ENCODE measurements at regions not wholly inside any gene's neighbourhood (a gene's known extent, or its start where the extent isn't known, plus 50 kb on each side); places are given as distances from the start of the nearest gene placed in this dataset.
"Not testable (repeated sequence)": the region's sequence is repeated elsewhere in the genome, so short reads cannot be mapped to it uniquely, and the experiment has no call there.

GRCh38 chr2:101645886-101646285, 51.6 kb upstream of the MAP4K4 start:
- not testable (repeated sequence) for DNase-seq

GRCh38 chr2:101644842-101645383, 52.6 kb upstream of the MAP4K4 start:
- DNase-seq = no peak

- no peak for DNase-seq
Observed at GRCh38 chr2:101643004-101643524, 54.4 kb upstream of the MAP4K4 start.

GRCh38 chr2:101638817-101639605, 58.5 kb upstream of the MAP4K4 start:
- DNase-seq = peak; percentile 16

- DNase-seq = no peak
Observed at GRCh38 chr2:101638181-101638711, 59.3 kb upstream of the MAP4K4 start.

- DNase-seq = no peak
Observed at GRCh38 chr2:101630224-101630949, 67.1 kb upstream of the MAP4K4 start.

- no peak for DNase-seq
Observed at GRCh38 chr2:101628030-101628392, 69.5 kb upstream of the MAP4K4 start.

- DNase-seq = no peak
Observed at GRCh38 chr2:101627285-101628029, 70.0 kb upstream of the MAP4K4 start.

GRCh38 chr2:101625814-101626213, 71.7 kb upstream of the MAP4K4 start:
- not testable (repeated sequence) for DNase-seq

- no peak for DNase-seq
Observed at GRCh38 chr2:101625387-101625786, 72.1 kb upstream of the MAP4K4 start.

- DNase-seq = no peak
Observed at GRCh38 chr2:101624706-101625332, 72.7 kb upstream of the MAP4K4 start.

GRCh38 chr2:101623031-101623521, 74.4 kb upstream of the MAP4K4 start:
- DNase-seq = no peak

- no peak for DNase-seq
Observed at GRCh38 chr2:101622210-101623030, 75.1 kb upstream of the MAP4K4 start.

- no peak for DNase-seq
Observed at GRCh38 chr2:101619191-101619591, 78.3 kb upstream of the MAP4K4 start.

- no peak for DNase-seq
Observed at GRCh38 chr2:101617796-101618195, 79.7 kb upstream of the MAP4K4 start.

GRCh38 chr2:101617188-101617587, 80.3 kb upstream of the MAP4K4 start:
- no peak for DNase-seq

- DNase-seq = no peak
Observed at GRCh38 chr2:101614127-101614759, 83.3 kb upstream of the MAP4K4 start.

GRCh38 chr2:101613056-101613704, 84.3 kb upstream of the MAP4K4 start:
- DNase-seq = no peak

GRCh38 chr2:101612019-101612418, 85.5 kb upstream of the MAP4K4 start:
- DNase-seq = no peak

GRCh38 chr2:101610750-101611315, 86.7 kb upstream of the MAP4K4 start:
- DNase-seq = no peak
